IPS-NIHi11 (cell line): ENCODE measurements at regions not wholly inside any gene's neighbourhood (a gene's known extent, or its start where the extent isn't known, plus 50 kb on each side); places are given as distances from the start of the nearest gene placed in this dataset.

ENCODE experiments used
- DNase-seq: peaks from one replicate; pipeline ENCODE4 v3.0.0; 2012; ENCODE audit warnings: mixed read lengths, low spot score

DNA sequence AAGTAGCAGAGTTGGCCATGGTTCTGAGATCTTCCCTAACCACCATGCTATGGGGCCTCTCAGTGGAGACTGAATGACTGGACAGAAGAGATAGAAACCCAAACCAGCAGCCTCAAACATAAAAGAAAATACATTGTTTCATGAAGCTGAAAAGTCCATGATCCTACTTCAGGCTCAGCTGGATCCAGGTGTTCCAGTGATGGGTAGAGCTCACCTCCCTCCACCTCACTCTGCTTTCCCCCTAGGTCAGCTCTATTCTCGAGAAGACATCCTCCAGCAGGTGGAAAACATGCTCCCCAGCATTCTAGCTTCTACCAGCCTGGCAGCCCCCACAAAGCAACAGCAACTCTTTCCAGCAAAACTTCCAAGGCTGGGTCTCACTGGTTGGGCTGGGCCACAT, 132.1 kb downstream of the OAT start:
- DNase-seq, result no peak

DNA sequence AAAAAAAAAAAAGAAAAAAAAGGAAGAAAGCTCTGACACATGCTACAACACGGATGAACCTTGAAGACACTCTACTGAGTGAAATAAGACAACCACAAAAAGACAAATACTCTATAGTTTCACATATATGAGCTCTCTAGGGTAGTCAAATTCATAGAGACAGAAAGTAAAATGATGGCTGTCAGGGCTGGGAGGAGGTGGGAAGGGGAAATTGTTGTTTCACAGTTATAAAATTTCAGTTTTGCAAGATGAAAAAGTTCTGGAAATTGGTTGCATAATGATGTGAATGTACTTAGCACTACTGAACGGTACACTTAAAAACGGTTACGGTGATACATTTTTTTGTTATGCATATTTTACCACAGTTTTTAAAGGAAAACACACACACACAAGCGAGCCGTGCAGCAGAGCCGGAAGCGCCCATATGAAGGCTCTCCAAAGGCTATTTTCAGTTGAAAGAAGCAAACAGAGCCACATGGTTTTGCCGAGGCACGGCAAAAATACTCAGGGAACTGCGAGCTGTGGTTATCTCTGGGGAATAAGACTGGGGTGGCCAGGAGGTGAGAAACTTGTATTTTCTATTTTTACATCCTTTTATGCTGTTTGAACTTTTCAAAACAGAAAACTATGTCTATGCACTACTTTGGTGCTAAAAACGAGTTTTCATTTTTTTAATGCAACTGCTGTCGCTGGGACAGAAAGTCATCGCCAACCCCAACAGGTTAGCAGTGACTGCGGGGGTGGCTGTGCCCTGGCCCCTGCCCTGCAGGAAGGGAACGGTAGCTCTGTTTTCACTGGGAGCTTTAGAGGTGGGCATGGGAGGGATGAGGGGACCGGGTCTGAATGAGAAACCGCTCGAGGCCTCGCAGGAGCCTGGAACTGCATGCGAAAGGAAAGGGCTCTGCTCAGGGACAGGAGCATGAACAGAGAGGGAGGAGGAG, 132.9 kb downstream of the OAT start:
- no peak for DNase-seq

DNA sequence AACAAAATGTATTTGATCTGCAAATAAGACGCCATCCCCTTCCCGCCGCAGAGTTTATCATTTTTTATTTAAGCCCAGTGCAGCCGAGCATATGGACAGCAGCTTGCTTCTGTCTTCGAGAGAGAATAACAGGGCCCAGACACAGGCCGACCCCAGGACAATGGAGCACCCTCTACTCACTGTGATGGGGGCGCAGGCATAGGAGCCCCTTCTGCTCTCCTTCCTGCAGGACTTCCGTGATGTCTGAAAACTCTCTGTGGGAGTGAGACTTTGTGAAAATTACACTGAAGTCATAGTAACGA, 134.8 kb downstream of the OAT start:
- DNase-seq, result no peak

DNA sequence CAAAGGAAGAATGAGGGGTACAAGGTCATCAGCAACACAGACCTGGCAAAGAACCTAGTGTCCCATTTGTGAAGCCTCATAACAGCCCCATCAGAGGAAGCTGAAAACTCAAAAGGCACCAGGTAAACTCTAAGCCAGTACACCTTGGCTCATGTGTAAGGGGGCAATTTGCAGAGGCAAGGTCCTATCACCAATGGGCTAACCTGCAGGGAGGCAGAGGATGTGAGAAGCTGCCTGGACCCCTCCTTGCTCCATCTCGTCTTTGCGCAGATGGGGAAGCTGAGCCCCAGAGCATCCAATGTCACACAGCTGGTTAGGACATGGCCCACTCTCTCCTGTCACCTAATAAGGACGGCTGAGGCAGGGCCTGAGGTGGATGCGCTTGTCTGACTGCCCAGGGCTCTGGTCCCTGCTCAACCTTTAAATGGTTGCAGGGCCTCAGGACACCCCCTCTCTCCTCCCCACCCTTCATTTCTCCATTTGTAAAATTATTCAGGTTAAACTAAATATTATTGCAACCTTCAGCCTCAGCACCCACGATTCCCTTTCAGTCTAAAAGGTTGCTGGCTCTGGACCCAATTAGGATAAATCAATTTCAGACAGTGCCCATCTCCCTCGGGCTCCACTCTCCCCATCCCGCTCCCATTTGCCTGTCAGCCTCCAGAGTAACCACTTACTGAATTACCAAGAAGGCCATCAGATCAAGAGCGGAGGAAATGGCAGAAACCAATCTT, 135.3 kb downstream of the OAT start:
- no peak for DNase-seq

DNA sequence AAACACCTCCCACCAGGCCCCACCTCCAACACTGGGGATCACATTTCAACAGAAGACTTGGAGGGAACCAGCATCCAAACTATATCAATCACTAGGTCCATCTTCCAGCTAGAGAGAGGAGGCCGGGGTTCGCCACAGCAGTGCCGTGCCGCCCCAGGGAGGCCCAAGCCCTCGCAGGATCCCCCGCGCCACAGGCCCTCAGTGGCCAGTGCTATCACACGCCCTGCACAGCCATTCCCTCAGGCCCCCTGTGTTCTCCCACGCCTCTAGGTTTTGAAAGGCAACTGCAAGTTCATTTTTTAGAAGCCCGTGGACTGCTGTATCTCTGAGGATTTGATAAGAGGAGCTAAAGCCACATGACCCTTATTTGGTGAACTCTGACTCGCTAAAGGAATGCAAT, 136.4 kb downstream of the OAT start:
- no peak for DNase-seq

DNA sequence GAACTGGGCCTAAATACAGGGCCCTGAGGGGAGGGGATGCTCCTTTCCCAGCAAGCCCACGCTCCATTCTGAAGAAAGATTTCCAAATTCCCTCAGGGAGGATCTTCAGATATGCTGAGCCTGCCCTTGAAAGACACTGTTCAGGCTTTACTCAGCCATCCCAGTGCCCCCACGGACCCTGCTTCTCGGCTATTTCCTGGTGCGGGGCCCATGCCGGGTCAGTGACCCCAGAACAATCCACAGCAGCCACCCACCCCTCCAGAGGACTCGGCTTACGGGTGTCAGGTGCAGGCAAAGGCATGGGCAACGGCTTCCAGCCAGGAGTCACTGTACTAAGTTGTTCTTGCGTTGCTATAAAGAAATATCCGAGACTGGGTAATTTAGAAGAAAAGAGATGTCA, 137.1 kb downstream of the OAT start:
- no peak for DNase-seq

DNA sequence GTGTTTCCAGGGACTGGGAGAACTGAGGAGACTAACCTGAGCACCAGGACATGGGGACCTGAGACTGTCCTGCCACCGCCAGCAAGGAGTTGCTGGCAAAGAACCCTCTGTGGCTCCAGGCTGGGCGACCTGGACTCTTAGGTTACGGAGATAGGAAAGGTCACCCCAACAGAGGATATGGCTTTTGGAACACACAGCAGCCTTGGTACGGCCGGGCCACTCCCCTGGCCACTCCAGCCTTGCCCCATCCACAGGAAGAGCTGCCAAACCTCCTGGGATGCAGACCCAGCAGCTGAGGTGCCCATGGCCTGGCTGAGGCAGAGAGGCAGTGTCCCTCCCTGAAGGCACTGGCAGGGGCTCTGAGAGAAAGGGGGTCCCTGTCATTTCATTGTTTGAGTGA, 137.8 kb downstream of the OAT start:
- DNase-seq, result no peak

DNA sequence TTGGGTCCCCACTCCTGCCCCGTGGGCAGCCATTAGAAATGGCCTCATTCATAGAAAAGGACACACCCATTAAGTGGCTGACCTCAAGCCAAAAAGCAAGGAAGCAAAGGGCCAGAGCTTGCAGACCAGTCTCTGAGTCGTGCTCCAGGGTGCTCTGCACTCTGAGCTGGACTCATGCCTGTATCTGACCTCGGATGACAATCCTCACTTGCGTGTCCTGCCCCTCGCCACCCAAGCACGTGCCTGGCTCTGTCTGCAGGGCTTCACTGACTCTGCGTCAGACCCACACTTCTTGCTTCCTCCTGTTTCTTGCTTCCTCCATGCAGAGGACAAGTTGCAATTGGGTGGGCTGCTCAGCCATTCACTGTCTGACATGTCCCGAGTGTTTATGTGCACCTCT, 138.8 kb downstream of the OAT start:
- DNase-seq, result no peak

DNA sequence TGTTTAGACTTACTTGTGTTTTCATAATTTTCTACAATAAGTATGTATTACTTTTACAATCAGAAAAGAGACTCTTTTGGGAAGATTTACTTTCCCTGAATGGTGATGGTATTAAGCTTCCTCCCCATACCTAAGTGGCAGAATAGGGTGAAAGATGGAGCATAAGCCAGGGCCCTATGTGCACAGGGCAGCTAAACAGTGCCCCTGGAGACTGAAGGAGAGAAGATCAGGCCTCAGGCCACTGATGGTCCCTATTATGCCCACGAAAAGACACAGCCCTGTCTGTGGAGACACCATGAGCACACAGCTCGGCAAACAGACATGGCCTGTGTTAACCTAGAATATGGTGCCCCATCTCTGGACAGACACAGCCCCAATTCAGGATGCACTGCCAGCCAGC, 139.4 kb downstream of the OAT start:
- DNase-seq, result no peak

DNA sequence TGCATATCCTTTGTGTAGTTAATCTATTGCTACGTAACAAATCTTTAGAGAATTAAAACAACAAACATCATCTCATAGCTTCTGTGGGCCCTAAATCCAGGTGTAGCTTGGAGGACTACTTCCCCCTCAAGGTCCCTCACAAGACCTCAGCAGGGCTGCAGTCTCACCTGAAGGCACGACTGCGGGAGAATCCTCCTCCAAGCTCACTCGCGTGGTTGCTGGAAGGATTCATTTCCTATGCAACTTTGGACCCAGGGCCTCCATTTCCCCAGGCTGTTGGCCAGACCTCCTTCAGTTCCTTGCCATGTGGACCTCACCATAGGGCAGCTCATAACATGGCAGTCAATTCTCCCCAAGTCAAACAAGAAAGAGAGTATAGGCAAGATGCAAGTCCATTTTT, 140.4 kb downstream of the OAT start:
- no peak for DNase-seq

DNA sequence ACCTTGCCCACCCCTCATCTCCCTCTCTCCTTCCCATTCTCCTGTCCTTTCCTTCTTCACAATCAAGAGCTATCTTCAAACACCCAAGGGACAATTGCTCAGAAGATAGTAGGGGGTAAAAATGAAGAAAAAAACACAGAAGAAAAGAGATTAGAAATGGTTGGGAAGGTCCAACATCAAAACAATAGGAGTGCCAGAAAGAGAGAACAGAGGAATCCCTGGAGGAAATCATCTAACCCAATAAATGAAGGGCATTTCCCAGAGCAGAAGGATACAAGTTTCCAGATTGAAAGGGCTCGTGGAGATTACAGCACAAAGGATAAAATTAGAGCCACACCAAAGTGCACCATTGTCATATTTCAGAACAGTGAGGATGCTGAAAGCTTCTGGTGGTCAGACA, 145.6 kb downstream of the OAT start:
- no peak for DNase-seq

DNA sequence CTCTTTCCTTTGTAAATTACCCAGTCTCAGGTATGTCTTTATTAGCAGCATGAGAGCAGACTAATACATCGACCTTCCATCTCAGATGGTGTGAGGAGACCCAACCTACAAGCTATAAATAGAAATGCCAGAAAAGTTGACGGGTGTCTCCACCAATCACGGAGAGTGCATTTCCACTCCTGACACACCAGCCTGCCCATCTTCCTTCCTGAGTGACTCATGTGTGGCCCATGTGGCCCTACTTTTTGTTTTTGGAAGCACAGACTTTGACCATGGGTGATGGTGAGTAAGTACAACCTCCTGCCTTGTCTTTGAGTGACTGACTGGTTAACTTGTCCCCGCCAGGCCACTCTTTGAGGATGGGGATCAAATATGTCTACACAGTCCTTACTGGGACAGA, 147.0 kb downstream of the OAT start:
- no peak for DNase-seq

DNA sequence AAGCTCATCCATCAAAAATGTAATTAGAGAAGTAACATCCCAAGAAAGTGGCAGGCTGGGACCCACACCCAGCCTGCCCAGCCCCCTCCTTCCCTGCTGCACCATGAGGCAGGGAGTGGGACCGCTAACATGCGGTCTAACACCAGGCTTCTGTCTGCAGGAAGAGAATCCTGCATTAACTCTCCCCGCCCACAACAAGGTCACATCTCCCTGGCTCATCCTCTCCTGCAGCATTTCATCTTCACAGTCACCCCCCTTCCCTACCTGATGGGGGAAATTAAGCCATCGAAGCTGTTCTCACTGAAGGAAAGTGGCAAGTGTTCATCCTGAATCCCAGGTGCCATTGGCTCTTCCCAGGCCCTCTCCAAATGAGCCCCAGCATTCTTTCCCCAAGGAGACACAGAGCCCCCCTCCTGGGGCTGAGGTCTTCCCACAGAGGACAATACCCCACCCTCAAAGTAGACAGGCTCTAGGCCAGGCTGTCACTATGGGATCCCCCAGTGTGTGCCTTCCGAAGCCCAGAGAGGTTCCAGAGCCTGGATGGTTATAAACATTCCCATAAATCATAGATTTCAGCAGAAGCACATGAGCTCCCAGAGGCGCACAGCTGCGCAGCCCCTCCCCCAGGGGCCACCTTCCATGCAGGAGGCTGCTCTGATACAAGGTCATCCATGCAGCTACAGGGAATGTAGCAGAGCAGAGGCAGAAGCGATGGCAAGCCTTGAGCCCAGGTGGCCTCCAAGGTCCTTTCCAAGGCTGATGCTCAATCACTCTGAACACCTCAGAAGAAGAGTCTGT, 148.0 kb downstream of the OAT start:
- no peak for DNase-seq

DNA sequence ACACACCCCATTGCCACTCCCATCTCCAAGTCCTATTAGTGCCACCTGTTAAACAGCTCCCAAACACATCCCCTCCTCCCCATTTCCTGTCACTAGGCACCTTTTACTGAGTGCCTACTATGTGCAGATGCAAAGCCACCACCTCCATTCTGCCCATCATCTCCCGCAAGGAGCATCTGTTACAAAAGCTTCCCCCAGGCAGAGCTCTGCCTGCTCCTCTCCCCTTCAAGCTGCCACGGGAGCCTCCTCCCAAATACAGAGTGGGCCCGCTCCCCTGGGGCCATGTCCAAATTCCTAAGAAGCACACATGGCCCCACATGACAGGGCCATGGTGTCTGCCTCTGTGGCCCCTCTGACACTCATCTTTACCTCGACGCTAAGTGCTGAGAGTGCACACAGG, 149.7 kb downstream of the OAT start:
- DNase-seq, result no peak

DNA sequence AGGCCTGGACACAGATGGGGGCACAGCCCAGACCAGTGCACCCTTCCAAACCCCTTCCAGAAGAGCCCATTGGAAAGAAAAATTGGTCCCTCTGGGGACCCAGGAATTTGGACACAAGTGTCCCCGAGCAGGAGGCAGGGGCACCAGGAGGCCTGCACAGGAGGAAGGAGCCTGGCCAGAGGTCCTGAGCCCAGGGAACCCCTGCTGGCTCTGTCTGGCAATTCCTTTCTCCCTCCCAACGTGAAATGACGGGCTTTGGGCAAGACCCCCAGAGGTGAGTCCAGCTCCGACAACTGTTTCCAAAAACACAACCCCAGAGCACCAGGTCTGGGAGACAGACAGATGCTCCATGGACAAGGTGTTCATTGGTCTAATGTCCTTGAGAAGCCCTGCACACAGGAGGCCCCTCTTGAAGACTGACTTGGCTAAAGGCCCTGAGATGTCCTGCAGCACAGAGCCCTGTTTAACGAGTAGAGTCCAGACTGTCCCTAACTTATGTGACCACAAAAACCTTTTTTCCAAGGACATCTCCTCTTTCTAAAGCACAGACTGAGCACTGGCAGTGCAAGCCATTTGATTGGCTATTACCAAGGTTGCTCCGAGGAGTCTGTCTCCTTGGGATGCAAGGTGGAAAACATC, 150.7 kb downstream of the OAT start:
- no peak for DNase-seq

DNA sequence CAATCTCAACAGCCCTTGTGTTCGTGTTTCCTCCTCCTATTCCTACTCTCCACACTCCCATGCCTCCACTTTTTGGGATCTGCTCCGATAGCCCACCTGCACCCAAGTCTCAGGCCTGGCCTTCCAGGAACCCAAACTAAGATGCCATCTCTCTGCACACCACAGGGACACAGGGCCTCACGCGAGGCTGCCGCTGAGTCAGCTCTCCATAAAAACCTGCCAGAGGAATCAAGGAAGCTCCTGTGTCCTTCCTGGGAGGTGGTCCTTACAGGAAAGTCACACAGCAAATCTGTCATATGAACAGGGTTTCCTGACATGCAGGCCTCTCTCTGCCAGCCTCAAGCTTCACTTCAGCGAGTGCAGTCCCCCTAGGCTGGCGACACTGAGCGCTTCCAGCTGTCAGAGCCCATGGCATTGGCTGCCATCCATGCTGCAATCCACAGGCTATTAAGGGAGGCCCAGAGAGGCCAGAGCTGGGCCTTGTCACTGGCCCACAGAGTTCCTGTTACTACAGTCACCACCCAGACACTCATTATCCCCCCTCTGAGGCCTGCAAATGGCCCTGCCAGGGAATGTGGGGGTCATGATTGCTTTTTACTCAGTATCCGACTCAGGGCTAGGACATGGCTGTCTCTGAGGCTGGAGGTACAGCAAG, 151.4 kb downstream of the OAT start:
- DNase-seq, result no peak

DNA sequence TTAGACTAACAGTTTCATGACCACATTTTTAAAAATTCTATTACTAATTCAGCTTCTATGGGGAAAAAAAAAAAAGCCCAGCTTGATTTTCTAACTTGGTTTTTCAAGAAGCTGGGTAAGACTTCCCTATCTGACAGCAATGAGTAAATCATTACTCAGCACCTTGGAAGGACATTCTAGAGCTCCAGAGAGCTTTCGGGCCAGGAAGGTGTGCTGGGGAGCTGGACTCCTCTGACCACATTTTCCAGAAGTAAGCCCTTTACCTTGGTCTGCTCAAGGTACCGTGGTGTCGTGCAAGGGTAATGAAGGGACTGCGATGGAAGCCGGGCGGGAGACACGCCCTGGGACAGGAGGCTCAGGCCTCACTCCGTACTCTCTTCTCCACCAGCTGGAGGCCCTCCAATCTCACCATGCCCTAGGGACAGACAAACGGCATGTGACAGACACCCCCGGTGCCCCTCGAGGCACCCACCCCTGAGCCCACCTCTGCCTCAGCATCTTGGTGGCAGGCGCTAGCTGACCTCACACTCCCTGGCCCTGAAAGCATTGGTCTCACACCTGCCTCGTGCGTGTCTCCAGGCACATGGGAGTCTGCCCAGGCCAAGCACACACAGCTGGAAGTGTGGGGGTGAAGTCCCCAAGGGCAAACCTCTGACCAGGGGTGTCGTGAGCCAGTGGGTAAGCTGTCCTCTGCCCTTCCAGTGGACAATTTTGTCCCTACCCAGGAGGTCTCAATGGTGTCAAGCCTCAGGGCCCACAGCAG, 152.1 kb downstream of the OAT start:
- no peak for DNase-seq

DNA sequence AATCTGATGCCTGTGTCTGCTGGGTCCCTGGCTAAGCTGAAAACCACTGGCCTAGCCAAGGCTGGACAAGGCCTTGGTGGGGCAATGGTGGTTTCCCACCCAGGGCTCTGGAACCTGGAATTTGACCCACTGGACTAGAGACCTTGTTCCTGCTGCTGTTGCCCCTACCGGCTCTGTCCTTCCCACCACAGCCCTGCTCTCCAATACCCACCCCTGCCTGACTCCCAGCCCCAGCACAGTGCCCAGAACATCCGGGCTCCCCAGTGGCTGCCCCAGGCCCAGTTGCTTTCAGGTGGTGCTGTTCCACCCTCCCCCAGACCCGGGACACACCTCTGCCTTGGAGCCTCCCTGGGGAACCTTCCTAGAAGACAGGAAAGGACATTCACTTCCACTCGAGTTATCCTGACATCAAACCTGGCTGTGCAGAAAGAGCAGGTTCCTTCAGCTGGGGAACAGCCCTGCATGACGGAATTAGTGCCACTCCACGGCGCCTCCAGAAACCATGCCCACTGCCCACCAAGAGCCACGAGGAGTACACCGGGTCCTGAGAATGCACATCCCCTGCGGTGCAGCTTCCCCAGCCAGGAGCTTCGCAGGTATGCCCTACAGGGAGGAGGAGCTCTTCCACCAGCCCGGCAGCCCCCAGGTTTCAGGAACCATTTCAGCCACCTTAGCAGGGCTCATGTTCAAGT, 152.8 kb downstream of the OAT start:
- no peak for DNase-seq

DNA sequence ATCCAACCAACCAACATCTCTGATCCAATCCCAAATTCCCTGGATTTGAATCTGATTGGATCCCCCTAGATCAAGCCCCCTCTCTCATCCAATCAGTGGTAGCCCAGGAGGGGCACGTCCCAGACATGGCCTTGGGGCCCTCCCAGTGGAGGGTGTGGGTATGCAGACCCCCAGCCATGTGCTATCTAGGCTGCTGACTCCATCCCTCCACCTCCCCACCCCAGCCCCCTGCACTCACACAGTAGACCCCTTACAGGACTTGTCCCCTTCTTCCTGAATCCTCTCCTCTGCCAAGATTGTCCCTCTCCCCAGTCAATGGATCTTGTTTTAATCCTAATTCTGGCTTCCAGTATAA, 153.4 kb downstream of the OAT start:
- no peak for DNase-seq

DNA sequence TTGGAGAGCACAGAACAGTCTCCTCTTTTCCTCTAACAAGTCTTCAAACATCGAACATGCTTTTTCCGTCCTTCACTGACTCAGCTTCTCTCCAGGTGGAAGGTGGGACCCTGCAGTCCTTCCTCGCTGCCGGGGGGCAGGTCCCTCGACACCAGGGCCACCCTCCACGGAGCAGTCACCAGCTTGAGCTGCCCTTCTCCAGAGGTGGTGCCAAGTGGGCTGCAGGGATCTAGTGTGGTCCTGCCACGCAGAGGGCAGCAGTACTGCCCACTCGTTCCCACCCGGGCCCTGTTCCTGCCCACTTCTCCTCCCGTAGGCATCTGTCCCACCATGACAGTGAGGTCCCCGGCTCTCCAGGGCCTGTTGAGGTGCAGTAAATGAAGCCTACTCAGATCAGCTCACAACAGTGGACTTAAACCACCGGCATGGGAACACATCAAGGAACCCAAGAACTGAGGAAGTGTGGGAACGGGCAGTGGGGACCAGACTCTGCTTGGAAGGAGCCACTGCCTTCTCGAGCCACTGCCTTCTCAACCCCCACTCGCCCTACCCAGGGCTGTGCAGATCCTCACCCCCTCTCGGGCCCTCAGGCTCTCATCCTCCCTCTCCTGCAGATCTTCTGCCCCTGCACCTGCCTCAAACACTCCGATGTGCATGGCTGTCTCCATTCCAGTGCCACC, 153.9 kb downstream of the OAT start:
- DNase-seq, result no peak
